ENCODE measurements at regions not wholly inside any gene's neighbourhood (a gene's known extent, or its start where the extent isn't known, plus 50 kb on each side); places are given as distances from the start of the nearest gene placed in this dataset.

DNA sequence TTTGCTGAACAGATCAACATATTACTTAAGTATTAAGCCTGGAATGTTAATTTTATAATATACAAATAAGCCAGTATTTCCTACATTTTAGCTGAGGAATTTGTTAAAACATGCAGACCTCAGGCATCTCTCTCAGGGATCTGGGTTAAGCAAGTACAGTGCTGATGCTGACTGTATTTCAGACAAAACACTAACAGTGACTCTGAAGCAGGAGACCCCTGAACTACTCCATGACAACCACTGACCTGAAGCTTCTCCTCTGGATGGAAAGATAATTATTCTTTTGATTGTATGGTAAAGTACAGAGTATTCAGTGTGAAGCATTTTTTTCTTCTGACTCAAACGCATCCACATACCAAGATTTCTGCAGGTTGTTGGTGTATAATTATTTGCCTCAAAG lies 680.8 kb downstream of the LIG4 start:
- TF ChIP-seq, protein P1, sequence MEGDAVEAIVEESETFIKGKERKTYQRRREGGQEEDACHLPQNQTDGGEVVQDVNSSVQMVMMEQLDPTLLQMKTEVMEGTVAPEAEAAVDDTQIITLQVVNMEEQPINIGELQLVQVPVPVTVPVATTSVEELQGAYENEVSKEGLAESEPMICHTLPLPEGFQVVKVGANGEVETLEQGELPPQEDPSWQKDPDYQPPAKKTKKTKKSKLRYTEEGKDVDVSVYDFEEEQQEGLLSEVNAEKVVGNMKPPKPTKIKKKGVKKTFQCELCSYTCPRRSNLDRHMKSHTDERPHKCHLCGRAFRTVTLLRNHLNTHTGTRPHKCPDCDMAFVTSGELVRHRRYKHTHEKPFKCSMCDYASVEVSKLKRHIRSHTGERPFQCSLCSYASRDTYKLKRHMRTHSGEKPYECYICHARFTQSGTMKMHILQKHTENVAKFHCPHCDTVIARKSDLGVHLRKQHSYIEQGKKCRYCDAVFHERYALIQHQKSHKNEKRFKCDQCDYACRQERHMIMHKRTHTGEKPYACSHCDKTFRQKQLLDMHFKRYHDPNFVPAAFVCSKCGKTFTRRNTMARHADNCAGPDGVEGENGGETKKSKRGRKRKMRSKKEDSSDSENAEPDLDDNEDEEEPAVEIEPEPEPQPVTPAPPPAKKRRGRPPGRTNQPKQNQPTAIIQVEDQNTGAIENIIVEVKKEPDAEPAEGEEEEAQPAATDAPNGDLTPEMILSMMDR (IDR thresholded peaks at IDR 0.05): no peak
- no peak for TF ChIP-seq POLR2A (IDR thresholded peaks at IDR 0.05)
